ENCODE measurements at regions not wholly inside any gene's neighbourhood (a gene's known extent, or its start where the extent isn't known, plus 50 kb on each side); places are given as distances from the start of the nearest gene placed in this dataset.

DNA sequence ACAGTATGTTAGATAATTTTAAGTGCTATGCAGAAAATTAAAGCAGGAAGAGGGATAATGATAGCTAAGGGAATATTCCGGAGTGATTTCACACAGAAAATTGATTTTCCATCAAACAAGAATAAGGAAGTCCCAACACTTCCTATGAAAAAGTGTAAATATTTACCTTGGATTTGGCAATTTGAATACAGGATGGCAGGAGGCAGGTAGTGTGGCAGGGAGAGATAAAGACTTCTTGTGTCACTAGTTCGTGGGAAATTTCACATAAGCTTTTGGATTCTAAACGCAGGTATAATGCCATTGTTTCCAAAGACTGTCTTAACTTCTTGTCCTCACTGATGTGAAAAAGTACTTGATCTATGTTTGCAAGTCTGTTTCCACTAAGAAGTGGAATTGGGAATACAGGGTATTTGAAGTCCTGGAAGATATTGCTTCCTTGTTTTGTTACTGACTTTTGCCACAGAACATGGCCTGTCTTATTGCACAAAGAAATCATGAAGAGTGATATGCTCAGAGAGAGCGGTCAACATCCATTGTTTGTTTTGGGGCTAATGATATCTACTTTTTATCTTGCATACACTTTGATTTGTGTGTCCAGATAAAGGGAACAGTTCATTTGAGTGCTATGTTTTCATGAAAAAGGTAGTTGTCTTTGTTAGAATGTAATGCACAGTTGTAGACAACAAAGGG is 1216.1 kb upstream of the FAM98A start:
- Mint-ChIP-seq H3K4me3 (no peak overlapping the region), H3K36me3 (no peaks in the 10 kb centered on the region), H3K9me3 (no peaks in the 10 kb centered on the region), H3K27ac (no peak overlapping the region), H3K27me3 (no peaks in the 10 kb centered on the region), H3K4me1 (ENCODE audit: unreplicated experiment) (no peaks in the 10 kb centered on the region)
- no peak for DNase-seq (ENCODE audit: extremely low spot score, unreplicated experiment)
- TF ChIP-seq, protein P1, sequence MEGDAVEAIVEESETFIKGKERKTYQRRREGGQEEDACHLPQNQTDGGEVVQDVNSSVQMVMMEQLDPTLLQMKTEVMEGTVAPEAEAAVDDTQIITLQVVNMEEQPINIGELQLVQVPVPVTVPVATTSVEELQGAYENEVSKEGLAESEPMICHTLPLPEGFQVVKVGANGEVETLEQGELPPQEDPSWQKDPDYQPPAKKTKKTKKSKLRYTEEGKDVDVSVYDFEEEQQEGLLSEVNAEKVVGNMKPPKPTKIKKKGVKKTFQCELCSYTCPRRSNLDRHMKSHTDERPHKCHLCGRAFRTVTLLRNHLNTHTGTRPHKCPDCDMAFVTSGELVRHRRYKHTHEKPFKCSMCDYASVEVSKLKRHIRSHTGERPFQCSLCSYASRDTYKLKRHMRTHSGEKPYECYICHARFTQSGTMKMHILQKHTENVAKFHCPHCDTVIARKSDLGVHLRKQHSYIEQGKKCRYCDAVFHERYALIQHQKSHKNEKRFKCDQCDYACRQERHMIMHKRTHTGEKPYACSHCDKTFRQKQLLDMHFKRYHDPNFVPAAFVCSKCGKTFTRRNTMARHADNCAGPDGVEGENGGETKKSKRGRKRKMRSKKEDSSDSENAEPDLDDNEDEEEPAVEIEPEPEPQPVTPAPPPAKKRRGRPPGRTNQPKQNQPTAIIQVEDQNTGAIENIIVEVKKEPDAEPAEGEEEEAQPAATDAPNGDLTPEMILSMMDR (conservative IDR thresholded peaks at IDR 0.05), result no peak

DNA sequence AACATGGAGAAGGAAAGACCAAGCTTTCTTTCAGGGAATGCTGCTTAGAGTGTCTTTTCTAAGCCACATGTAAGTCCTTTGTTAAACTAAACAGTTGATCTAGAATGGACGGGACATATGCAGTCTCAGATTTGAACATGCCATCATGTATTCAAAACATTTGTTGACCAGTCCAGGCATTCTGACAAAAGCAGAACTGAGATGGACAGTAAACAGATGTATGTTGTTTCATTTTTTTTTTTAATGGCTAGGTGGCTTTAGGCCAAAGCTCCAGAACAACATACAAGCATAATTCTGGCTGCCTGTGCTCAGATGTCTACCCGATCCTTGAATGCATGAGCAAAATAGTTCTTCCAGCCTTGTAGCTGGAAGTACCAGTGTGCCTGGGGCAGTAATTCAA is 1211.4 kb upstream of the FAM98A start:
- Mint-ChIP-seq H3K4me3 (no peak overlapping the region), H3K27me3 (no peaks in the 10 kb centered on the region)

DNA sequence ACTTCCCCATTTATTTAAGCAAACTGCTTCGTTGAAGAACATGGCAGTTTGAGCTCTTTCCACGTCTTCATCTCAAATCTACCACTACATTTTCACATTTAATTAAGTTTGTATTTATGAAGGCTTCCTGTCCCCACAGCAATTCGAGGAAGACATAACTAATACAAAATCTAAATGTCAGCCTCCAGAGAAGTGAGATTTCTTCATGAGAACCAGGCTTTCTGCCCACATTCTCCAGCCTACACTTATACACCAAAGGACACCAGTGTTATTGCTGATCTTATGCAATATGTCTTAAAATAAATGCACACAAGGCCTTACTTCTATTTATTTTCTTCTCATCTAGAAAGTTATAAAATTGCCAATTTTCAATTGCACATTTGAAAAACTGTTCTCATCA is 1209.3 kb upstream of the FAM98A start:
- Mint-ChIP-seq H3K4me1 (ENCODE audit: unreplicated experiment) (no peaks in the 10 kb centered on the region), H3K36me3 (no peaks in the 10 kb centered on the region), H3K4me3 (no peak overlapping the region), H3K9me3 (no peaks in the 10 kb centered on the region), H3K27me3 (no peaks in the 10 kb centered on the region), H3K27ac (no peak overlapping the region)
- TF ChIP-seq, protein P1 (conservative IDR thresholded peaks at IDR 0.05), result no peak
- DNase-seq (ENCODE audit: extremely low spot score, unreplicated experiment), result no peak

More for the DNA sequence above, 1211.4 kb upstream of the FAM98A start:
- no peaks in the 10 kb centered on the region for H3K36me3 Mint-ChIP-seq
- TF ChIP-seq, protein P1 (conservative IDR thresholded peaks at IDR 0.05), result no peak
- no peak overlapping the region for H3K27ac Mint-ChIP-seq
- no peak for DNase-seq (ENCODE audit: extremely low spot score, unreplicated experiment)
- no peaks in the 10 kb centered on the region for H3K9me3 Mint-ChIP-seq
- H3K4me1 Mint-ChIP-seq (ENCODE audit: unreplicated experiment), result no peaks in the 10 kb centered on the region

DNA sequence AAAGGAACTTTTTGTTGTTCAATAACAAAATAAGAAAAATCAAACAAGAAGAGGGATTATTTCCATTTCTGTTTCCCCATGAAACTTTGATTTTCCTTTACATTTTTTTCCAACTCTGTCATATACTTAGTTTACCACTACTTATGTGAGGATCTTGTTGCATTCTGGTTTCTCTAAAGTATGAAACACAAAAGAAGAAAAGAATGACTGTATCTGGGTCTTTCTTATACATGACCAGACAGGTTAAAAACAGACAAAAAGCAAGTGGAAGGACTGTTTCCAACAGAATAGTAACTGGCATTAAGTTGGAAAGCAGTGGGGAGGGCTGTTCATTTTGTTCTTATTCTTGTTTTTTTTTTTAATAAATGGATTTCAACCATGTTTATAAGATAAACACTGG is 1207.8 kb upstream of the FAM98A start:
- no peaks in the 10 kb centered on the region for H3K4me1 Mint-ChIP-seq (ENCODE audit: unreplicated experiment)
- H3K9me3 Mint-ChIP-seq, result no peaks in the 10 kb centered on the region
- H3K36me3 Mint-ChIP-seq, result no peaks in the 10 kb centered on the region
- no peak overlapping the region for H3K4me3 Mint-ChIP-seq
- no peak for DNase-seq (ENCODE audit: extremely low spot score, unreplicated experiment)
- no peaks in the 10 kb centered on the region for H3K27me3 Mint-ChIP-seq
- no peak overlapping the region for H3K27ac Mint-ChIP-seq
- TF ChIP-seq, protein P1 (conservative IDR thresholded peaks at IDR 0.05), result no peak

DNA sequence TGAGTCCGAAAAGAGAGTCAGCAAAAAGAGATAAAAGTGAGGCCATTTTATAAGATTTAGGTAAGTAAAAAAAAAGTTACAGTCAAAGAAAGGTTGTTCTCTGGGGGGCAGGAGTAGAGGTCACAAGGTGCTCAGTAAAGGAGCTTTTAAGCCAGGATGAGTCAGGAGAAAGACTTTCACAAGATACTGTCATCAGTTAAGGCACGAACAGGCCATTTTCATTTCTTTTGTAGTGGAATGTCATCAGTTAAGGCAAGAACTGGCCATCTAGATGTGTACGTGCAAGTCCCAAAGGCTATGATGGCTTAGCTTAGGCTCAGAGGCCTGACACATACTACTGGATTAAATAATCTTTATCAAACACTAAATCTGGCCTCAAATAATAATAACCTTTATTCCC is 1207.3 kb upstream of the FAM98A start:
- H3K9me3 Mint-ChIP-seq, result no peaks in the 10 kb centered on the region
- no peaks in the 10 kb centered on the region for H3K36me3 Mint-ChIP-seq
- no peaks in the 10 kb centered on the region for H3K4me1 Mint-ChIP-seq (ENCODE audit: unreplicated experiment)
- TF ChIP-seq, protein P1 (conservative IDR thresholded peaks at IDR 0.05), result no peak
- no peak overlapping the region for H3K4me3 Mint-ChIP-seq
- no peaks in the 10 kb centered on the region for H3K27me3 Mint-ChIP-seq
- no peak overlapping the region for H3K27ac Mint-ChIP-seq
- DNase-seq (ENCODE audit: extremely low spot score, unreplicated experiment), result no peak
